K562 (cell line): ENCODE measurements at regions not wholly inside any gene's neighbourhood (a gene's known extent, or its start where the extent isn't known, plus 50 kb on each side); places are given as distances from the start of the nearest gene placed in this dataset.

Experiments
- ATAC-seq: fragments of 200-7000 bp; cut with Tn5 transposase; 3 replicates; pipeline ENCODE4 v1.9.1; 2020; ENCODE audit warnings: moderate library complexity
- BruUV-seq: library from RNA; stranded (reverse); fragments of 400-500 nt; replicated peaks from 2 replicates; lab custom pipeline; 2021; lab: Mats Ljungman, UMichigan
- CTCF ChIA-PET: fragments of 300-600 bp; formaldehyde crosslinking; extraction: SDS; loops from one replicate; lab custom pipeline; 2021; ENCODE audit warnings: low intra/inter-chr PET ratio; lab: Yijun Ruan, JAX
- POLR2A ChIA-PET: fragments of 300-600, 350-650 bp; sonication (Branson Sonifier 250); formaldehyde crosslinking; extraction: SDS; loops from one replicate; lab custom pipeline; 2021; ENCODE audit warnings: antibody characterized with exemption, inconsistent platforms; lab: Yijun Ruan, JAX
- DNase-seq, 4 experiments: peaks; one replicate each; pipeline versions ENCODE4 v3.0.0 to v3.0.0-alpha.2; 2011 to 2018; ENCODE audit warnings: low spot score in 3 of 4, mixed read lengths in 3 of 4; ENCODE audit errors: extremely low read depth in 1 of 4
- FAIRE-seq: peaks from 2 replicates; lab custom pipeline; 2011; peaks lifted over from hg19 to GRCh38; lab: Jason Lieb, UNC
- H2AFZ ChIP-seq: 2 replicates; pipeline ENCODE4 v1.6.0; 2011; ENCODE audit warnings: low read depth, low read length, control low read depth, inconsistent platforms
- H3K27ac ChIP-seq: fragments of 200-600 bp; 3 replicates; pipeline ENCODE4 v1.8.0; 2011; ENCODE audit warnings: low read depth, mild to moderate bottlenecking, control low read depth, inconsistent platforms, low read length, moderate library complexity, mixed read lengths; ENCODE audit errors: extremely low read depth
- H3K27me3 ChIP-seq, 2 experiments: fragments of 300-600 bp in 1 of 2; 2 replicates in 1 of 2; 3 replicates in 1 of 2; pipeline versions ENCODE4 v1.6.0 to v1.8.0; 2011; ENCODE audit warnings: inconsistent platforms in 2 of 2, low read length in 2 of 2, mild to moderate bottlenecking in 1 of 2, mixed read lengths in 1 of 2, moderate library complexity in 1 of 2; ENCODE audit not compliant: control insufficient read depth in 2 of 2, insufficient read depth in 2 of 2
- H3K36me3 ChIP-seq: fragments of 300-600 bp; 3 replicates; pipeline ENCODE4 v1.8.0; 2011; ENCODE audit warnings: mild to moderate bottlenecking, low read length, inconsistent platforms; ENCODE audit not compliant: control insufficient read depth, insufficient read depth
- H3K4me1 ChIP-seq, 2 experiments: fragments of 200-600 bp in 1 of 2; replicated peaks in 1 of 2; 2 replicates in 1 of 2; 3 replicates in 1 of 2; pipeline versions ENCODE4 v1.5.1 to v1.8.0; 2011; ENCODE audit warnings: inconsistent platforms in 2 of 2, low read length in 2 of 2, mild to moderate bottlenecking in 1 of 2, mixed read lengths in 1 of 2, moderate library complexity in 1 of 2; ENCODE audit not compliant: control insufficient read depth in 2 of 2, insufficient read depth in 2 of 2
- H3K4me2 ChIP-seq: 2 replicates; pipeline ENCODE4 v1.6.1; 2011; ENCODE audit warnings: low read length, control low read depth, inconsistent platforms, mixed read lengths; ENCODE audit not compliant: insufficient read depth
- H3K4me3 ChIP-seq: fragments of 200-600 bp; sonication (generic), shearing (Covaris generic); 2 replicates; pipeline ENCODE4 v1.5.1; 2016; ENCODE audit warnings: control low read depth, inconsistent platforms
- H3K79me2 ChIP-seq: fragments of 200-600 bp; 3 replicates; pipeline ENCODE4 v1.8.0; 2011; ENCODE audit warnings: low read length, inconsistent platforms; ENCODE audit not compliant: control insufficient read depth, insufficient read depth
- H3K9ac ChIP-seq, 2 experiments: 2 replicates each; pipeline versions ENCODE4 v1.6.0 to v1.6.1; 2011; ENCODE audit warnings: low read depth in 2 of 2, low read length in 2 of 2, control low read depth in 1 of 2, inconsistent platforms in 1 of 2, mild to moderate bottlenecking in 1 of 2, mixed read lengths in 1 of 2; ENCODE audit not compliant: insufficient read depth in 1 of 2
- H3K9me1 ChIP-seq: one replicate; pipeline ENCODE4 v1.6.0; 2011; ENCODE audit warnings: inconsistent platforms, mild to moderate bottlenecking, low read length, moderate library complexity; ENCODE audit not compliant: control insufficient read depth, insufficient read depth
- H3K9me3 ChIP-seq: replicated peaks from 2 replicates; pipeline ENCODE4 v1.5.1; 2011; ENCODE audit warnings: low read depth, low read length, inconsistent platforms; ENCODE audit not compliant: control insufficient read depth, insufficient read depth
- H4K20me1 ChIP-seq: replicated peaks from 2 replicates; pipeline ENCODE4 v1.6.1; 2011; ENCODE audit warnings: low read length, inconsistent platforms, mixed read lengths; ENCODE audit not compliant: control insufficient read depth, insufficient read depth
- ATF7 ChIP-seq: fragments of 450-650 bp; IDR thresholded peaks from 2 replicates; pipeline ENCODE4 v1.7.1; 2014; ENCODE audit warnings: mild to moderate bottlenecking, moderate library complexity
- C11orf30 ChIP-seq: fragments of 450-650 bp; IDR thresholded peaks from 2 replicates; pipeline ENCODE4 v1.6.1; 2016; ENCODE audit warnings: low read depth, mild to moderate bottlenecking
- CBFB ChIP-seq: sonication (generic); formaldehyde crosslinking; IDR thresholded peaks from 2 replicates; pipeline ENCODE4 v1.4.0; 2020; ENCODE audit warnings: mild to moderate bottlenecking, missing genetic modification reagents
- CHD1 ChIP-seq: fragments of 200-600 bp; sonication (generic); IDR thresholded peaks from one replicate; pipeline ENCODE4 v1.6.1; 2012; ENCODE audit warnings: mild to moderate bottlenecking, moderate library complexity, low read length, inconsistent platforms
- CXXC5 ChIP-seq: fragments of 250-450 bp; sonication (Bioruptor Pico); IDR thresholded peaks from 2 replicates; pipeline ENCODE4 v1.8.0; 2022; ENCODE audit warnings: inconsistent platforms, mild to moderate bottlenecking, moderate library complexity
- DMBX1 ChIP-seq: fragments of 250-450 bp; sonication (Bioruptor Pico); IDR thresholded peaks from 2 replicates; pipeline ENCODE4 v1.8.0; 2022; ENCODE audit warnings: inconsistent platforms, mild to moderate bottlenecking, moderate library complexity, borderline replicate concordance
- EWSR1 ChIP-seq: fragments of 450-650 bp; IDR thresholded peaks from 2 replicates; pipeline ENCODE4 v1.6.1; 2018; ENCODE audit warnings: borderline replicate concordance, mild to moderate bottlenecking, low read depth, moderate library complexity; ENCODE audit not compliant: partially characterized antibody
- FIP1L1 ChIP-seq: fragments of 200-400 bp; formaldehyde crosslinking; IDR thresholded peaks from 2 replicates; pipeline ENCODE4 v1.6.1; 2018; ENCODE audit warnings: mild to moderate bottlenecking, low read depth, low read length; ENCODE audit not compliant: poor library complexity, severe bottlenecking
- HIVEP1 ChIP-seq: fragments of 250-450 bp; sonication (Bioruptor Pico); IDR thresholded peaks from 2 replicates; pipeline ENCODE4 v1.4.0; 2020; ENCODE audit warnings: mild to moderate bottlenecking
- KDM1A ChIP-seq, 2 experiments: fragments of 450-650 bp; IDR thresholded peaks; 2 replicates each; pipeline ENCODE4 v1.6.1; 2016; ENCODE audit warnings: mild to moderate bottlenecking in 2 of 2
- KLF10 ChIP-seq: fragments of 250-450 bp; sonication (Bioruptor Pico); IDR thresholded peaks from 2 replicates; pipeline ENCODE4 v1.6.1; 2021; ENCODE audit warnings: matching md5 sums
- LARP7 ChIP-seq: fragments of 450-650 bp; IDR thresholded peaks from 2 replicates; pipeline ENCODE4 v1.6.1; 2016
- ZBED1 ChIP-seq: IDR thresholded peaks from 2 replicates; pipeline ENCODE4 v1.6.1; 2014
- ZNF140 ChIP-seq: fragments of 250-450 bp; sonication (Bioruptor Pico); IDR thresholded peaks from 2 replicates; pipeline ENCODE4 v1.8.0; 2021; ENCODE audit warnings: moderate library complexity, mild to moderate bottlenecking, inconsistent platforms
- ZNF184 ChIP-seq: sonication (generic); formaldehyde crosslinking; IDR thresholded peaks from 2 replicates; pipeline ENCODE4 v1.5.0; 2020; ENCODE audit warnings: missing genetic modification reagents
- ZNF354B ChIP-seq: fragments of 250-450 bp; sonication (Bioruptor Pico); IDR thresholded peaks from 2 replicates; pipeline ENCODE4 v1.4.0; 2020
- ZNF408 ChIP-seq: fragments of 250-450 bp; sonication (Bioruptor Pico); IDR thresholded peaks from 2 replicates; pipeline ENCODE4 v1.4.0; 2020; ENCODE audit warnings: low read depth, mild to moderate bottlenecking, moderate library complexity
- ZNF707 ChIP-seq: fragments of 250-450 bp; sonication (Bioruptor Pico); conservative IDR thresholded peaks from 2 replicates; pipeline ENCODE4 v1.8.0; 2022; ENCODE audit warnings: inconsistent platforms, mild to moderate bottlenecking, moderate library complexity
- ZNF830 ChIP-seq: fragments of 250-450 bp; sonication (Bioruptor Pico); IDR thresholded peaks from 2 replicates; pipeline ENCODE4 v1.5.0; 2021; ENCODE audit warnings: mild to moderate bottlenecking
- WGBS: fragments of 100-300 bp; shearing (Covaris generic); methylation state at CpG from one replicate; pipeline ENCODE4 v1.1.6; 2016; ENCODE audit warnings: low coverage, mixed read lengths; ENCODE audit not compliant: insufficient coverage; ENCODE audit errors: missing lambda C conversion rate; 5-methylcytosine and 5-hydroxymethylcytosine counted together
- in situ Hi-C: fragments of 300-500 bp; cut with MboI; formaldehyde crosslinking; loops from 4 replicates; pipeline ENCODE4 v1.15.0; 2018; ENCODE audit warnings: inconsistent platforms, mixed read lengths
- intact Hi-C: fragments of 100-400 bp; cut with micrococcal nuclease; formaldehyde crosslinking; loops from 2 replicates; pipeline ENCODE4 v1.14.2; 2022
- TF ChIP-seq, protein P1 (sequence below): fragments of 250-450 bp; sonication (Bioruptor Pico); IDR thresholded peaks from 2 replicates; pipeline ENCODE4 v1.8.0; 2021; ENCODE audit warnings: borderline replicate concordance, mild to moderate bottlenecking, moderate library complexity; ENCODE audit not compliant: poor library complexity, severe bottlenecking

GRCh38 chr17:12301551-12301950 lies 280.9 kb downstream of the MAP2K4 start:
- ATAC-seq (no peak), FAIRE-seq (no peak), DNase-seq (no peak)
- in situ Hi-C loops: no loop called here
- whole genome bisulfite sequencing: 4% methylated on average over 4 of the region's 4 CpGs
- no peaks in the 10 kb centered on the region for H4K20me1 ChIP-seq
- no TSS peak for BruUV-seq
- no peak overlapping the region for H3K9ac ChIP-seq
- no peaks in the 10 kb centered on the region for H3K4me1 ChIP-seq
- no peaks in the 10 kb centered on the region for H3K79me2 ChIP-seq
- TF ChIP-seq ZNF140 (CRISPR knock-in tag) (no peak), ZNF184 (no peak), KDM1A (IDR thresholded peaks at IDR 0.05) (no peak), C11orf30 (no peak), CBFB (no peak), ZNF707 (CRISPR knock-in tag) (no peak), CHD1 (no peak), EWSR1 (no peak), FIP1L1 (no peak), ZNF830 (CRISPR knock-in tag) (no peak), ATF7 (no peak), CXXC5 (CRISPR knock-in tag) (no peak), LARP7 (no peak), HIVEP1 (CRISPR knock-in tag) (no peak), ZBED1 (no peak), DMBX1 (CRISPR knock-in tag) (no peak), ZNF408 (no peak), ZNF354B (CRISPR knock-in tag) (no peak), KLF10 (no peak)
- TF ChIP-seq, protein P1, sequence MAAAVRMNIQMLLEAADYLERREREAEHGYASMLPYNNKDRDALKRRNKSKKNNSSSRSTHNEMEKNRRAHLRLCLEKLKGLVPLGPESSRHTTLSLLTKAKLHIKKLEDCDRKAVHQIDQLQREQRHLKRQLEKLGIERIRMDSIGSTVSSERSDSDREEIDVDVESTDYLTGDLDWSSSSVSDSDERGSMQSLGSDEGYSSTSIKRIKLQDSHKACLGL (CRISPR knock-in tag): no peak
- CTCF ChIA-PET: no interaction called here
- H3K27ac ChIP-seq: no peak overlapping the region
- no peaks in the 10 kb centered on the region for H3K36me3 ChIP-seq
- H3K4me3 ChIP-seq: no peak overlapping the region
- no peaks in the 10 kb centered on the region for H3K9me1 ChIP-seq
- no peaks in the 10 kb centered on the region; a peak in 1 of 5 replicates for H3K27me3 ChIP-seq
- H3K9me3 ChIP-seq: no peaks in the 10 kb centered on the region
- POLR2A ChIA-PET: no interaction called here
- peak overlapping the region; percentile 40; the same call in 1 of the 2 replicates for H2AFZ ChIP-seq
- intact Hi-C loops: no loop called here
- no peak overlapping the region for H3K4me2 ChIP-seq
